Activated naive CD8-positive, alpha-beta T cell treated with anti-CD3 and anti-CD28 coated beads, Interleukin-2, amount 50 U/mL, for 24 hours (primary cell): ENCODE measurements at regions not wholly inside any gene's neighbourhood (a gene's known extent, or its start where the extent isn't known, plus 50 kb on each side); places are given as distances from the start of the nearest gene placed in this dataset.

Experiments
- ATAC-seq: fragments of 150-1000 bp; cut with Tn5 transposase; one replicate; pipeline ENCODE4 v1.10.0; 2021
- DNase-seq: peaks from one replicate; pipeline ENCODE4 v3.0.0; 2021
- H3K27ac Mint-ChIP-seq: one replicate; pipeline ENCODE4 v1.8.0; 2021; ENCODE audit warnings: mild to moderate bottlenecking, mixed read lengths
- H3K27me3 Mint-ChIP-seq: one replicate; pipeline ENCODE4 v1.8.0; 2021; ENCODE audit warnings: mixed read lengths
- H3K36me3 Mint-ChIP-seq: one replicate; pipeline ENCODE4 v1.8.0; 2021; ENCODE audit warnings: low read depth, mixed read lengths
- H3K4me1 Mint-ChIP-seq: one replicate; pipeline ENCODE4 v1.8.0; 2021; ENCODE audit warnings: mixed read lengths
- H3K4me3 Mint-ChIP-seq: one replicate; pipeline ENCODE4 v1.8.0; 2021; ENCODE audit warnings: mild to moderate bottlenecking, moderate library complexity, mixed read lengths
- H3K9me3 Mint-ChIP-seq: one replicate; pipeline ENCODE4 v1.8.0; 2021; ENCODE audit warnings: mixed read lengths

DNA sequence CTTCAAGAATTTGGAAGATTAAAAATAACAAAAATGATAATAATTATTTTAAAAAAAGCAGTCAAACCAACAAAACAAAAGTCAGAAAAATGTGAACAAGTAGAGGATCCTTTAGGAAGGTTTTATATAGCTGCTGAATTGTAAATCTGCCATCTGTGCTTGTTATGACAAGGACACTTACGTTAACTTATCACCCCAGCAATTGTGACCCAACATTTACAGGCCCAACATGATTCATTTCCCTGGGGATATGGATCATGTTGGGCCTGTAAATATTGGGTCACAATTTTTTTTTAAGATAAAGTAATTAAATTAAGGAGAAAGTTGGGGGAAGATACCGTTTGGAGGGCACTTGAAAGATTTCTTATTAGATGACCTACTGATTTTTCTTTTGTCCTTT lies 261.4 kb upstream of the HABP2 start:
- DNase-seq: no peak
- Mint-ChIP-seq H3K9me3 (no peaks in the 10 kb centered on the region), H3K27ac (no peak overlapping the region)

DNA sequence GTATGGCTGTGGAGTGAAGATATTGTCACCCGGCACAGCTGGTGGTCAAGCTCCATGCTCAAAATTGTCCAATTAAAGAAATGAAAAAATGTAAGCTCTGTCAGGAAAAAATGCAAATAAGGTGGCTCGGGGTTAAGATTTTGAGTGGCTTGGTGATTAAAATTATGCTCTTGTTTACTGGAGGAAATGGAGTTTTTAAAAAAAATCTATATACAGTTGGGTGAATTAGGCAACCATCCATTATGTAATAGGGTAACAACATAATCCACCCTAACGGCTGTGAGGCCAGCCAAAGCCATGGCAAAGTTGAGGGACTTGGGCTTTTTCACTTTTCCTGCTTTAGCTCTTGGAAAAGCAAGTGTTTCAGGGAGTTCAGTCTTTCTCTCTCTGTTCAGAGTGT lies 260.8 kb upstream of the HABP2 start:
- Mint-ChIP-seq H3K27ac (no peak overlapping the region), H3K9me3 (no peaks in the 10 kb centered on the region), H3K27me3 (no peaks in the 10 kb centered on the region), H3K4me1 (no peaks in the 10 kb centered on the region), H3K4me3 (no peak overlapping the region), H3K36me3 (no peaks in the 10 kb centered on the region)
- no peak for DNase-seq
- ATAC-seq: no peak

More for the DNA sequence above, 261.4 kb upstream of the HABP2 start:
- no peaks in the 10 kb centered on the region for H3K27me3 Mint-ChIP-seq
- H3K36me3 Mint-ChIP-seq: no peaks in the 10 kb centered on the region
- no peak for ATAC-seq
- H3K4me1 Mint-ChIP-seq: no peaks in the 10 kb centered on the region
- no peak overlapping the region for H3K4me3 Mint-ChIP-seq

DNA sequence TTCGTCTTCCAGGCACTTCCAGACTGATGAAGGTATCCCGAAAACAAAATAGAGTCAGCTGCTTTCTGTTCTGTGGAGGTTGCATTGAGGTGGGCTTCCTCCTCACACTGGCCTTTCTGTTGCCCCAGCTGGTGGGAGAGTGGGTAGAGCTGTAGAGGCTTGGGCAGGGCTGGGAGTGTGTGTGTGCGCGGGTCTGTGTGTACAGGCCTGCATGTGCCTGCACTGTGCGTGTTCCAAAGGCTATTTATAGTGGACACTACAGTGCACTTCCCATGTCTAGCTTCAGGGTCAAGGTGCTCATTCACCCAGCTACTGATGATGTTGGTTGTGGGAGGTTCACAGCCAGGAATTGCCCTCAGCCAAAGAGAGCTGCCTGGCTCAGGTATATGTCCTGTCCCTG lies 260.1 kb upstream of the HABP2 start:
- Mint-ChIP-seq H3K4me1 (no peaks in the 10 kb centered on the region), H3K36me3 (no peaks in the 10 kb centered on the region), H3K4me3 (no peak overlapping the region), H3K9me3 (no peaks in the 10 kb centered on the region), H3K27me3 (no peaks in the 10 kb centered on the region), H3K27ac (no peak overlapping the region)
- no peak for DNase-seq
- no peak for ATAC-seq

- no peak overlapping the region for H3K4me3 Mint-ChIP-seq
- DNase-seq (no peak), ATAC-seq (no peak)
- H3K27me3 Mint-ChIP-seq: no peaks in the 10 kb centered on the region
- H3K27ac Mint-ChIP-seq: no peak overlapping the region
- H3K36me3 Mint-ChIP-seq: no peaks in the 10 kb centered on the region
- H3K4me1 Mint-ChIP-seq: no peaks in the 10 kb centered on the region
- no peaks in the 10 kb centered on the region for H3K9me3 Mint-ChIP-seq
Measured at GRCh38 chr10:113293167-113293566, 259.7 kb upstream of the HABP2 start.

DNA sequence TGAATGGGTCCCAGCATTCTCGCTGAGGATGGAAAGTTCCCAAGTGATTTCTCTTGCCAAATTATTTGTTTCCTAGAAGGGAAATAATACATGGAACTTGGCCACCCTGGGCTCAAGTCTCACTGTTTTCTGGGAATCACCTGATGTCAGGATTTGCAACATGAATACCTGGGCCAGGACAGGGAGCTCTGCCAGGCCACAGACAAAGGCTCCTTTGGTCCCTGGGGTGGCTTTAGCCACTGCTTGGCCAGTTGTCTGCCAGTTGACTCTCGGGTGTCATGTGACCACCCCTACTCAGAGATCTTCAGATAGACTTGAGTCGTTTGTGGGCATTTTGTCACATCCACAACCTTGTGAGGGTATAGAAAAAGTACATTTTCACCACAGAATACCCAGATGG lies 258.0 kb upstream of the HABP2 start:
- peaks cover 8% of the 10 kb centered on the region for H3K27me3 Mint-ChIP-seq
- H3K4me1 Mint-ChIP-seq: no peaks in the 10 kb centered on the region
- ATAC-seq (no peak), DNase-seq (no peak)
- no peaks in the 10 kb centered on the region for H3K9me3 Mint-ChIP-seq
- no peaks in the 10 kb centered on the region for H3K36me3 Mint-ChIP-seq
- H3K4me3 Mint-ChIP-seq: no peak overlapping the region
- no peak overlapping the region for H3K27ac Mint-ChIP-seq

- H3K4me3 Mint-ChIP-seq: no peak overlapping the region
- no peak overlapping the region for H3K27ac Mint-ChIP-seq
- no peak for ATAC-seq
- no peaks in the 10 kb centered on the region for H3K9me3 Mint-ChIP-seq
- peaks cover 5% of the 10 kb centered on the region for H3K4me1 Mint-ChIP-seq
- H3K36me3 Mint-ChIP-seq: no peaks in the 10 kb centered on the region
- H3K27me3 Mint-ChIP-seq: peaks cover 13% of the 10 kb centered on the region
- DNase-seq: no peak
Measured at GRCh38 chr10:113297226-113297625, 255.6 kb upstream of the HABP2 start.

- ATAC-seq (no peak), DNase-seq (no peak)
- Mint-ChIP-seq H3K27me3 (peaks cover 13% of the 10 kb centered on the region), H3K36me3 (no peaks in the 10 kb centered on the region), H3K9me3 (no peaks in the 10 kb centered on the region), H3K27ac (no peak overlapping the region), H3K4me3 (no peak overlapping the region), H3K4me1 (peaks cover 5% of the 10 kb centered on the region)
Measured at GRCh38 chr10:113298616-113299015, 254.2 kb upstream of the HABP2 start.

- no peak overlapping the region for H3K27ac Mint-ChIP-seq
- no peak for DNase-seq
- no peak for ATAC-seq
- H3K4me1 Mint-ChIP-seq: peaks cover 5% of the 10 kb centered on the region
- no peaks in the 10 kb centered on the region for H3K36me3 Mint-ChIP-seq
- H3K27me3 Mint-ChIP-seq: peaks cover 13% of the 10 kb centered on the region
- no peak overlapping the region for H3K4me3 Mint-ChIP-seq
- no peaks in the 10 kb centered on the region for H3K9me3 Mint-ChIP-seq
Measured at GRCh38 chr10:113300201-113300600, 252.7 kb upstream of the HABP2 start.

DNA sequence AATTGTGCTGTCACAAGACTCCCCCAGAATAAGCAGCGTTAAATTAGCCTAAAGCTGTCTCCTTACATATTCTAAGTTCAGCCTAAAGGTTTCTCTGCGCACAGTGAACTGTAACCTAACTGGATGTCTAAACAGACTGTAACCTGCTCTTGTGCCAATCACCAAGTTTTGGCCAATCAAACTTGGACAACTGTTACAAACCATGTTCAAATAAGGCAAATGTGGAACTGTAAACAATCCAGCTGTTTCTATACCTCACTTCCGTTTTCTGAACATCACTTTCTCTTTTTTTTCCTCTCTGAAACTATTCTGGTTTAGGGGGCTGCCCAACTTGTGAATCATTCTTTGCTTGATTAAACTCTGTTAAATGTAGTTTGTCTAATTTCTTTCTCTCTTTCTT lies 252.2 kb upstream of the HABP2 start:
- peaks cover 5% of the 10 kb centered on the region for H3K4me1 Mint-ChIP-seq

DNA sequence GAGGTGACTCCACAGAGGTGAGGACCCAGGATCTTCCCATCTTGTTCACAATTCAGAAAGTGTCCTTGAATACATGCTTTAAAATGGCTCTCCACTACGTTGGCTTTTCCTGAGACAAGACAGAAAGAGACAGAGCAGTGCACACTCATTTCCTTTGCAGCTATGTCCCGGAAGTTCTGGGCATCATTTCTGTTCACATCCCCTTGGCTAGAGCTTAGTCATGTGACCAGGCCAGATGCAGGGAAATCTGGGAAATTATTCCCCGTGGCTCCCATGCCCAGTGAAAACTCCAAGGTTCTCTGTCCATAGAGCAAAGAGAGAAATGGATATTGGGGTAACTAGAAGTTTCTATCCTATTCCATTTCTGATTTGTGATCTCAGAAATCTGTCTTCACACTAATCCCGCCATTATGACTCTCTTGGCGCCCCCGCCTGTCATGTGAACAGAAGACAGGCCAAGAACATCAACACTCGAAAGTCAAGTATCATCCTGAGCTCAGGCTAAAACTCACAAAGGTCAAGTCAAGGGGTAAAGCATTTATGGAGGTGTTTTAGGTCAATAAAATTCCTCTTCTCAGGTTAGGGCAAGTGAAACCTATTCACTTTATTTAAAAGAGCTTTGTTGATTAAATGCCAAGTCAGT lies 251.4 kb upstream of the HABP2 start:
- Mint-ChIP-seq H3K4me1 (peaks cover 5% of the 10 kb centered on the region), H3K4me3 (no peak overlapping the region), H3K27ac (no peak overlapping the region), H3K27me3 (peaks cover 13% of the 10 kb centered on the region), H3K9me3 (no peaks in the 10 kb centered on the region), H3K36me3 (no peaks in the 10 kb centered on the region)
- no peak for DNase-seq
- no peak for ATAC-seq

More for the DNA sequence above, 252.2 kb upstream of the HABP2 start:
- no peak for DNase-seq
- H3K27ac Mint-ChIP-seq: no peak overlapping the region
- H3K9me3 Mint-ChIP-seq: no peaks in the 10 kb centered on the region
- peaks cover 13% of the 10 kb centered on the region for H3K27me3 Mint-ChIP-seq
- no peak for ATAC-seq
- H3K36me3 Mint-ChIP-seq: no peaks in the 10 kb centered on the region
- H3K4me3 Mint-ChIP-seq: no peak overlapping the region

GRCh38 chr10:113302062-113302461 lies 250.8 kb upstream of the HABP2 start:
- Mint-ChIP-seq H3K27ac (no peak overlapping the region), H3K9me3 (no peaks in the 10 kb centered on the region), H3K4me1 (peaks cover 5% of the 10 kb centered on the region), H3K4me3 (no peak overlapping the region), H3K36me3 (no peaks in the 10 kb centered on the region), H3K27me3 (peaks cover 13% of the 10 kb centered on the region)
- DNase-seq: no peak
- no peak for ATAC-seq

DNA sequence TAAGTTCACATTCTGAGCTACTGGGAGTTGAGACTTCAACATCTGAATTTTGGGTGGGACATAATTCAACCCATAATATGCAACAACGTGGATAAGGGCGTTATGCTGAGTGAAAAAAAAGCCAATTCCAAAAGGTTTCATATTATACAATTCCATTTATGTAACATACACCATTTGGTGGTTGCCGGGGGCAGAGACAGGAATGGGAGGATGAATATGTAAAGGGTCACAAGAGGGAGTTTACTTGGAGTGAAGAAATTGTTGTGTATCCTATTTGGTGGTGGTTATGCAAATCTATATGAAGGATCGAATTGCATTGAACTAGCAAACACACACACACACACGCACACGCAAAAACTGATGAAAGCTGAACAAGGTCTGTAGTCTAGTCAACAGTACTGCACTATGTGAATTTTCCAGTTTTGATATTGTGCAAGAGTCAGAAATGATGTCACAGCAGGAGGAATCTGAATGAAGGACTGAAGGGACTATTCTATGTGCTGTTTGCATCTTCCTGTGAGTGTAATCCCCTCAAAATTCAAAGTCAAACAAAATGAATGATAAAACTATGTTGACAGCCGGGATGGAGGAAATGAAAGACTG lies 249.2 kb upstream of the HABP2 start:
- Mint-ChIP-seq H3K4me3 (no peak overlapping the region), H3K4me1 (peaks cover 5% of the 10 kb centered on the region), H3K9me3 (no peaks in the 10 kb centered on the region), H3K36me3 (no peaks in the 10 kb centered on the region), H3K27me3 (peaks cover 13% of the 10 kb centered on the region), H3K27ac (no peak overlapping the region)
- DNase-seq: no peak
- ATAC-seq: no peak

GRCh38 chr10:113304726-113305125 lies 248.1 kb upstream of the HABP2 start:
- Mint-ChIP-seq H3K36me3 (no peaks in the 10 kb centered on the region), H3K27me3 (peaks cover 6% of the 10 kb centered on the region), H3K4me3 (no peak overlapping the region), H3K4me1 (peaks cover 5% of the 10 kb centered on the region), H3K9me3 (no peaks in the 10 kb centered on the region), H3K27ac (no peak overlapping the region)
- ATAC-seq (no peak), DNase-seq (no peak)

GRCh38 chr10:113305871-113306270 lies 247.0 kb upstream of the HABP2 start:
- Mint-ChIP-seq H3K27me3 (peaks cover 5% of the 10 kb centered on the region), H3K4me3 (no peak overlapping the region), H3K27ac (no peak overlapping the region), H3K36me3 (no peaks in the 10 kb centered on the region), H3K4me1 (peaks cover 2% of the 10 kb centered on the region), H3K9me3 (no peaks in the 10 kb centered on the region)
- DNase-seq: no peak
- ATAC-seq: no peak

DNA sequence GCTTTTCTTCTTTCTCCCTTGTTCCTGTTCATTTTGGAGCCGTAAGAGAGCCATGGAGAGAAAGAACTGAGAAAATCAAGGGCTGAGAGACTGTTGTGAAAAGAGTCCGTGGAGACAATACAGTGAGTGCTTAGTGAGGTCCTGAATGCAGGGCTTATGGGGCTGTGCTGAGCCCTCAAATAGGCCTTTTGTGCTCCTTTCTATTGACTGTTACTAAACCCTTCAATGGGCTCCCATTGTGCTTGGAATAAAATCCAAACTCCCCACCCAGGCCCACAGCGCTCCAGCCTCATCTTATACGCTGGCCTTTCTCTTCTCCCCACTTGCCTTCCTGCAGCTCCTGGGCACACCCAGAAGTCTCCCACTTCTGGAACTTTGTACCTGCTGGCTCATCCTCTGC lies 243.1 kb upstream of the HABP2 start:
- H3K4me1 Mint-ChIP-seq: peaks cover 2% of the 10 kb centered on the region
- DNase-seq: no peak
- no peak overlapping the region for H3K27ac Mint-ChIP-seq

DNA sequence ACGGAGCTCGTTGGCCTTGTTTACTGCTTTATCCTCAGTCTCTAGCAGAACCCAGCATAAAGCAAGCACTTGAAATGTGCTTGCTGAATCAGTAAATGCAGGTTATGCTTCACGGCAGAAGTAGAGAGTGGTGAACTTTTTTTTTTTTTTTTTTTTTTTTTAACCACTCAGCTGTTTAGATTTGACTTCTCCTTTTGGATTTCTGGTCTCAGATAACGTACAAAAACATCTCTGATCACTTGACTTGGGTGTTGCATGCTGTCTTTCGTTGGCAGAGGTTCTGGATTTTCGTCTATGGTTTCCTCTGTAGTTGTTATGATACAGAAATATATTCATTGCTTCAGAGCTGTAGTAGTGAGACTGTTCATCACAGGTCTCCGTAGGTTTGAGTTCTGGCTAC lies 242.5 kb upstream of the HABP2 start:
- ATAC-seq (no peak), DNase-seq (no peak)
- Mint-ChIP-seq H3K27ac (no peak overlapping the region), H3K4me1 (peaks cover 2% of the 10 kb centered on the region), H3K36me3 (no peaks in the 10 kb centered on the region), H3K4me3 (no peak overlapping the region), H3K27me3 (peaks cover 6% of the 10 kb centered on the region), H3K9me3 (no peaks in the 10 kb centered on the region)

More for the DNA sequence above, 243.1 kb upstream of the HABP2 start:
- H3K36me3 Mint-ChIP-seq: no peaks in the 10 kb centered on the region
- peaks cover 6% of the 10 kb centered on the region for H3K27me3 Mint-ChIP-seq
- no peak for ATAC-seq
- H3K9me3 Mint-ChIP-seq: no peaks in the 10 kb centered on the region
- H3K4me3 Mint-ChIP-seq: no peak overlapping the region
